WTC11 (cell line): ENCODE measurements at regions not wholly inside any gene's neighbourhood (a gene's known extent, or its start where the extent isn't known, plus 50 kb on each side); places are given as distances from the start of the nearest gene placed in this dataset.

ENCODE experiments used
- CTCF ChIP-seq: fragments of 200-600 bp; IDR thresholded peaks from 2 replicates; pipeline ENCODE4 v1.8.0; 2022; ENCODE audit warnings: antibody characterized with exemption
- ZNF232 ChIP-seq: sonication (generic); formaldehyde crosslinking; IDR thresholded peaks from 2 replicates; pipeline ENCODE4 v1.8.0; 2022; ENCODE audit warnings: mild to moderate bottlenecking, missing genetic modification reagents

GRCh38 chr2:39503277-39503676 is 66.2 kb upstream of the MAP4K3 start:
- TF ChIP-seq CTCF, result no peak
- no peak for TF ChIP-seq ZNF232 (CRISPR knock-in tag)
